Endothelial cell of umbilical vein (primary cell): ENCODE measurements at regions not wholly inside any gene's neighbourhood (a gene's known extent, or its start where the extent isn't known, plus 50 kb on each side); places are given as distances from the start of the nearest gene placed in this dataset.

ENCODE experiments used
- BruUV-seq: library from RNA; stranded (reverse); fragments of 400-500 nt; replicated peaks from 2 replicates; lab custom pipeline; 2021; lab: Mats Ljungman, UMichigan
- CTCF ChIA-PET: fragments of 300-600, 350-600 bp; sonication (Branson Sonifier 250); formaldehyde crosslinking; loops from one replicate; lab custom pipeline; 2021; ENCODE audit warnings: antibody characterized with exemption, inconsistent platforms; lab: Charles Lee
- POLR2A ChIA-PET: fragments of 300-600, 350-600 bp; sonication (Branson Sonifier 250); formaldehyde crosslinking; loops from one replicate; lab custom pipeline; 2021; ENCODE audit warnings: antibody characterized with exemption, inconsistent platforms; lab: Charles Lee
- DNase-seq: peaks from one replicate; pipeline ENCODE4 v3.0.0-alpha.2; 2011; ENCODE audit warnings: low read depth, low spot score
- FAIRE-seq: peaks from 2 replicates; lab custom pipeline; 2011; peaks lifted over from hg19 to GRCh38; lab: Jason Lieb, UNC
- H2AFZ ChIP-seq: 2 replicates; pipeline ENCODE4 v1.6.0; 2012; ENCODE audit warnings: low read depth, low read length, control low read depth, inconsistent platforms
- H3K27ac ChIP-seq: 2 replicates; pipeline ENCODE4 v1.5.1; 2011; ENCODE audit warnings: low read depth, mild to moderate bottlenecking, control low read depth, low read length, moderate library complexity; ENCODE audit not compliant: insufficient read depth
- H3K27me3 ChIP-seq, 2 experiments: 2 replicates each; pipeline versions ENCODE4 v1.6.0 to v1.6.1; 2011; ENCODE audit warnings: low read length in 2 of 2, mixed read lengths in 1 of 2; ENCODE audit not compliant: control insufficient read depth in 2 of 2, insufficient read depth in 2 of 2
- H3K36me3 ChIP-seq, 2 experiments: 2 replicates in 1 of 2; 3 replicates in 1 of 2; pipeline ENCODE4 v1.5.1; 2011; ENCODE audit warnings: low read length in 2 of 2, mild to moderate bottlenecking in 1 of 2, moderate library complexity in 1 of 2; ENCODE audit not compliant: control insufficient read depth in 2 of 2, insufficient read depth in 2 of 2; ENCODE audit errors: extremely low read depth in 1 of 2
- H3K4me1 ChIP-seq: 3 replicates; pipeline ENCODE4 v1.5.1; 2011; ENCODE audit warnings: mild to moderate bottlenecking, low read length; ENCODE audit not compliant: control insufficient read depth, insufficient read depth; ENCODE audit errors: extremely low read depth
- H3K4me2 ChIP-seq: 2 replicates; pipeline ENCODE4 v1.6.1; 2011; ENCODE audit warnings: low read length, control low read depth, mixed read lengths; ENCODE audit not compliant: insufficient read depth
- H3K4me3 ChIP-seq, 3 experiments: fragments of 200-600 bp in 1 of 3; sonication (generic), shearing (Covaris generic) in 1 of 3; replicated peaks in 1 of 3; 2 replicates each; pipeline ENCODE4 v1.5.1; 2011 to 2016; ENCODE audit warnings: control low read depth in 3 of 3, low read length in 3 of 3, mild to moderate bottlenecking in 2 of 3, inconsistent platforms in 1 of 3, low read depth in 1 of 3, moderate library complexity in 1 of 3; ENCODE audit not compliant: insufficient read depth in 1 of 3
- H3K79me2 ChIP-seq: 2 replicates; pipeline ENCODE4 v1.6.0; 2012; ENCODE audit warnings: low read length, inconsistent platforms; ENCODE audit not compliant: control insufficient read depth, insufficient read depth
- H3K9ac ChIP-seq: replicated peaks from 2 replicates; pipeline ENCODE3; 2011; ENCODE audit warnings: low read length, control low read depth; ENCODE audit not compliant: insufficient read depth; ENCODE audit errors: extremely low read depth
- H3K9me1 ChIP-seq: replicated peaks from 3 replicates; pipeline ENCODE4 v1.6.0; 2011; ENCODE audit warnings: mild to moderate bottlenecking, low read length; ENCODE audit not compliant: control insufficient read depth, insufficient read depth; ENCODE audit errors: extremely low read depth
- H3K9me3 ChIP-seq: replicated peaks from 2 replicates; pipeline ENCODE4 v1.5.1; 2012; ENCODE audit warnings: low read length, inconsistent platforms; ENCODE audit not compliant: control insufficient read depth, insufficient read depth
- H4K20me1 ChIP-seq: replicated peaks from 2 replicates; pipeline ENCODE3; 2011; ENCODE audit warnings: mild to moderate bottlenecking, low read length; ENCODE audit not compliant: control insufficient read depth, insufficient read depth; ENCODE audit errors: extremely low read depth
- CTCF ChIP-seq, 2 donors: IDR thresholded peaks; 1 replicate in 1 of 2; 2 replicates in 1 of 2; pipeline ENCODE4 v1.5.1; 2011; ENCODE audit warnings: low read length in 2 of 2, mild to moderate bottlenecking in 2 of 2, moderate library complexity in 2 of 2, control low read depth in 1 of 2, inconsistent platforms in 1 of 2, low read depth in 1 of 2; ENCODE audit not compliant: insufficient read depth in 1 of 2; ENCODE audit errors: extremely low read depth in 1 of 2
- EZH2 ChIP-seq: IDR thresholded peaks from 2 replicates; pipeline ENCODE4 v1.6.1; 2012; ENCODE audit warnings: borderline replicate concordance, low read depth, mild to moderate bottlenecking, moderate library complexity, low read length, inconsistent platforms; ENCODE audit not compliant: severe bottlenecking
- FOS ChIP-seq: IDR thresholded peaks from 2 replicates; pipeline ENCODE4 v1.6.1; 2011; ENCODE audit warnings: mild to moderate bottlenecking, low read length, moderate library complexity, borderline replicate concordance; ENCODE audit not compliant: insufficient read depth
- GATA2 ChIP-seq: IDR thresholded peaks from 2 replicates; pipeline ENCODE4 v1.7.0; 2011; ENCODE audit warnings: low read depth, mild to moderate bottlenecking, moderate library complexity, mixed read lengths, low read length; ENCODE audit not compliant: insufficient read length, insufficient read depth
- JUN ChIP-seq: IDR thresholded peaks from 2 replicates; pipeline ENCODE4 v1.6.1; 2011; ENCODE audit warnings: borderline replicate concordance, low read depth; ENCODE audit not compliant: insufficient read length, insufficient read depth
- MYC ChIP-seq: IDR thresholded peaks from one replicate; pipeline ENCODE4 v1.6.1; 2011; ENCODE audit warnings: mild to moderate bottlenecking, low read depth, low read length
- POLR2A ChIP-seq: IDR thresholded peaks from 2 replicates; pipeline ENCODE4 v1.6.1; 2012; ENCODE audit warnings: low read depth, mild to moderate bottlenecking, control low read depth, low read length
- POLR2AphosphoS5 ChIP-seq: IDR thresholded peaks from 2 replicates; pipeline ENCODE4 v1.6.1; 2012; ENCODE audit warnings: low read depth, mild to moderate bottlenecking, control low read depth, low read length, moderate library complexity; ENCODE audit not compliant: insufficient read depth
- dilution Hi-C: fragments of 300-500 bp; cut with MboI; formaldehyde crosslinking; loops from one replicate; pipeline ENCODE4 v1.15.0; 2019; ENCODE audit warnings: low sequenced_read_pairs; ENCODE audit not compliant: extremely low pct_ligation_motif_present
- intact Hi-C: fragments of 100-400 bp; cut with micrococcal nuclease; formaldehyde crosslinking; loops from one replicate; pipeline ENCODE4 v1.10.0; 2022
- TF ChIP-seq, protein P1 (sequence below): IDR thresholded peaks from 2 replicates; pipeline ENCODE4 v1.6.1; 2011; ENCODE audit not compliant: insufficient read depth, insufficient read length

DNA sequence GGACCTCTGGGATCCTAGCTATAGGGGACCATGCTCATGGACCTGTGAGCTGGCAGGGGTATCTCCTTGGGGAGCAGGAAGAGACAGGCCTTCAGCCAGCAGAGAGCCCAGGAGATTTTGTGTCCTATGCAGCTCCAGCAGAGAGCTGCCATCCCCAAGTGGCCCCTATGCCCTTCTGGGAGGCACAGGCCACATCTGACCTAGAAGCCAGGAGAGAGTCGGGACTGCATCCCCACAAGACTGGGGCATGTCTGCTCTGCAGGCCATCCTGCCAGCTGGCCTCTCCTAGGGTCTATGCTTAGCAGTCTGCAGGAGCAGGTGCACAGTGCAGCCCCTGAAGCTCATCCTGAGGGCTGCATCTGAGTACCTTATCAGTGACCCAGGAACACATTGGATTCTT lies 279.5 kb downstream of the KIF2B start:
- H4K20me1 ChIP-seq: no peaks in the 10 kb centered on the region
- peaks cover 3% of the 10 kb centered on the region for H3K9me3 ChIP-seq
- CTCF ChIA-PET: no interaction called here
- no peak for DNase-seq
- H3K36me3 ChIP-seq: no peaks in the 10 kb centered on the region
- H3K79me2 ChIP-seq: no peaks in the 10 kb centered on the region
- H3K9me1 ChIP-seq: no peaks in the 10 kb centered on the region
- dilution Hi-C loops (no loop called here), intact Hi-C loops (no loop called here)
- H2AFZ ChIP-seq: no peak overlapping the region
- no peak for TF ChIP-seq FOS
- no peak for TF ChIP-seq EZH2
- TF ChIP-seq MYC: no peak
- TF ChIP-seq CTCF (IDR thresholded peaks at IDR 0.05; ENCODE audit: extremely low read depth in 1 of 2, insufficient read depth in 1 of 2, low read depth in 1 of 2, low read length in 2 of 2): no peak
- TF ChIP-seq GATA2: no peak
- no peak for TF ChIP-seq JUN
- TF ChIP-seq POLR2A: no peak
- TF ChIP-seq, protein P1, sequence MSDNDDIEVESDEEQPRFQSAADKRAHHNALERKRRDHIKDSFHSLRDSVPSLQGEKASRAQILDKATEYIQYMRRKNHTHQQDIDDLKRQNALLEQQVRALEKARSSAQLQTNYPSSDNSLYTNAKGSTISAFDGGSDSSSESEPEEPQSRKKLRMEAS: no peak
- no peak for TF ChIP-seq POLR2AphosphoS5
- no peaks in the 10 kb centered on the region for H3K27me3 ChIP-seq
- no TSS peak for BruUV-seq
- no peak overlapping the region for H3K9ac ChIP-seq
- no peaks in the 10 kb centered on the region for H3K4me1 ChIP-seq
- no peak overlapping the region for H3K4me3 ChIP-seq
- FAIRE-seq: no peak
- POLR2A ChIA-PET: no interaction called here
- no peak overlapping the region for H3K4me2 ChIP-seq
- no peak overlapping the region for H3K27ac ChIP-seq
